Breast epithelium (tissue), 4 donors: ENCODE measurements at regions not wholly inside any gene's neighbourhood (a gene's known extent, or its start where the extent isn't known, plus 50 kb on each side); places are given as distances from the start of the nearest gene placed in this dataset.

Experiments
- DNase-seq, 2 donors: peaks; one replicate each; pipeline ENCODE4 v3.0.0-alpha.2; 2019; ENCODE audit warnings: low spot score in 2 of 2
- H3K27ac ChIP-seq, 2 donors: fragments of 200-600 bp; sonication (generic) in 1 of 2; one replicate each; pipeline ENCODE4 v1.5.1; 2016 to 2019; ENCODE audit warnings: mild to moderate bottlenecking in 1 of 2
- H3K27me3 ChIP-seq, 2 donors: fragments of 200-600 bp; sonication (generic) in 1 of 2; one replicate each; pipeline versions ENCODE4 v1.5.1 to v1.6.0; 2017 to 2019; ENCODE audit warnings: control low read depth in 1 of 2, mild to moderate bottlenecking in 1 of 2
- H3K36me3 ChIP-seq: fragments of 200-600 bp; one replicate; pipeline ENCODE4 v1.5.1; 2019
- H3K4me1 ChIP-seq, 2 donors: fragments of 200-600 bp; sonication (generic); one replicate each; pipeline ENCODE4 v1.5.1; 2016 to 2019; ENCODE audit warnings: control low read depth in 1 of 2
- H3K4me3 ChIP-seq, 3 donors: fragments of 200-600 bp; sonication (generic); 1 replicate in 2 of 3; 2 replicates in 1 of 3; pipeline ENCODE4 v1.5.1; 2016 to 2019; ENCODE audit warnings: mild to moderate bottlenecking in 3 of 3, moderate library complexity in 2 of 3
- H3K9me3 ChIP-seq, 2 donors: fragments of 200-600 bp; sonication (generic) in 1 of 2; one replicate each; pipeline ENCODE4 v1.5.1; 2016 to 2019; ENCODE audit warnings: control low read depth in 1 of 2
- POLR2A ChIP-seq: fragments of 450-650 bp; IDR thresholded peaks from one replicate; pipeline ENCODE4 v1.6.1; 2016; ENCODE audit warnings: antibody characterized with exemption, mild to moderate bottlenecking, moderate library complexity
- POLR2AphosphoS5 ChIP-seq, 3 donors: sonication (generic); formaldehyde crosslinking; IDR thresholded peaks; one replicate each; pipeline ENCODE4 v1.6.1; 2017; ENCODE audit warnings: antibody characterized with exemption in 3 of 3
- intact Hi-C: fragments of 100-400 bp; cut with DNase I; formaldehyde crosslinking; loops from one replicate; pipeline ENCODE4 v1.15.1; 2023; ENCODE audit warnings: low total_unique reads
- TF ChIP-seq, protein P1 (sequence below), 3 donors: fragments of 450-650 bp; IDR thresholded peaks; one replicate each; pipeline ENCODE4 v1.5.1; 2016 to 2017; ENCODE audit warnings: antibody characterized with exemption in 3 of 3, mild to moderate bottlenecking in 3 of 3, moderate library complexity in 3 of 3

DNA sequence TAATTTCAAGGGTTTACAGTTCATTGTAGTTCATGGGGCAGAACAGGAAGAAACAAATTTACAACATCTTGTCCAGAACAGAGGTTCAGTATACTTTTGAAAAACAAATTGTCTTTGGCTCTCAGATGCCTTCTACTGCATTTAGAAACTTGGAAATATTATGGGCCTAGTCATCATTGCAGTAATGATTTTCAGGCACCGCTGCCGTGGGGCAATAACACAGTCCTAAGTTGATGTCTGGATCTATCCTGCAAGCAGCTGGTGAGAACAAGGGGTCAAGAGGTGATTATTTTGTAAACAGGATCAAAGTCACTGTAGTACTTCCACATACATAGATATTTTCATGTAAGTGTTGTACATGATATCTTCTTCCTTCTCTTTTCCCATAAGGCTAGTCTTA is 82.5 kb upstream of the CAST start:
- H3K4me3 ChIP-seq, result no peak overlapping the region
- no peaks in the 10 kb centered on the region for H3K4me1 ChIP-seq
- DNase-seq, result no peak

GRCh38 chr5:96582343-96582742 is 79.8 kb upstream of the CAST start:
- no peaks in the 10 kb centered on the region for H3K4me1 ChIP-seq
- no peaks in the 10 kb centered on the region for H3K9me3 ChIP-seq
- H3K4me3 ChIP-seq, result no peak overlapping the region
- no peak overlapping the region for H3K27ac ChIP-seq
- no peak for TF ChIP-seq POLR2A
- TF ChIP-seq, protein P1, sequence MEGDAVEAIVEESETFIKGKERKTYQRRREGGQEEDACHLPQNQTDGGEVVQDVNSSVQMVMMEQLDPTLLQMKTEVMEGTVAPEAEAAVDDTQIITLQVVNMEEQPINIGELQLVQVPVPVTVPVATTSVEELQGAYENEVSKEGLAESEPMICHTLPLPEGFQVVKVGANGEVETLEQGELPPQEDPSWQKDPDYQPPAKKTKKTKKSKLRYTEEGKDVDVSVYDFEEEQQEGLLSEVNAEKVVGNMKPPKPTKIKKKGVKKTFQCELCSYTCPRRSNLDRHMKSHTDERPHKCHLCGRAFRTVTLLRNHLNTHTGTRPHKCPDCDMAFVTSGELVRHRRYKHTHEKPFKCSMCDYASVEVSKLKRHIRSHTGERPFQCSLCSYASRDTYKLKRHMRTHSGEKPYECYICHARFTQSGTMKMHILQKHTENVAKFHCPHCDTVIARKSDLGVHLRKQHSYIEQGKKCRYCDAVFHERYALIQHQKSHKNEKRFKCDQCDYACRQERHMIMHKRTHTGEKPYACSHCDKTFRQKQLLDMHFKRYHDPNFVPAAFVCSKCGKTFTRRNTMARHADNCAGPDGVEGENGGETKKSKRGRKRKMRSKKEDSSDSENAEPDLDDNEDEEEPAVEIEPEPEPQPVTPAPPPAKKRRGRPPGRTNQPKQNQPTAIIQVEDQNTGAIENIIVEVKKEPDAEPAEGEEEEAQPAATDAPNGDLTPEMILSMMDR (IDR thresholded peaks at IDR 0.05), result no peak
- H3K36me3 ChIP-seq, result no peaks in the 10 kb centered on the region
- no peaks in the 10 kb centered on the region for H3K27me3 ChIP-seq
- no peak for DNase-seq
- intact Hi-C loops, result no loop called here

More for the DNA sequence above, 82.5 kb upstream of the CAST start:
- intact Hi-C loops, result no loop called here
- no peaks in the 10 kb centered on the region for H3K9me3 ChIP-seq
- no peak overlapping the region for H3K27ac ChIP-seq
- peaks cover 5% of the 10 kb centered on the region for H3K36me3 ChIP-seq
- no peaks in the 10 kb centered on the region for H3K27me3 ChIP-seq
- TF ChIP-seq POLR2AphosphoS5 (IDR thresholded peaks at IDR 0.05), result no peak
- TF ChIP-seq POLR2A, result no peak
- TF ChIP-seq, protein P1 (IDR thresholded peaks at IDR 0.05), result no peak

GRCh38 chr5:96584712-96585111 is 77.5 kb upstream of the CAST start:
- no peak for DNase-seq
- no peak overlapping the region for H3K27ac ChIP-seq
- H3K27me3 ChIP-seq, result no peaks in the 10 kb centered on the region
- H3K9me3 ChIP-seq, result no peaks in the 10 kb centered on the region
- intact Hi-C loops, result no loop called here
- TF ChIP-seq, protein P1 (IDR thresholded peaks at IDR 0.05), result no peak
- TF ChIP-seq POLR2AphosphoS5 (IDR thresholded peaks at IDR 0.05) (no peak), POLR2A (no peak)
- H3K36me3 ChIP-seq, result no peaks in the 10 kb centered on the region
- H3K4me3 ChIP-seq, result no peak overlapping the region
- no peaks in the 10 kb centered on the region for H3K4me1 ChIP-seq

DNA sequence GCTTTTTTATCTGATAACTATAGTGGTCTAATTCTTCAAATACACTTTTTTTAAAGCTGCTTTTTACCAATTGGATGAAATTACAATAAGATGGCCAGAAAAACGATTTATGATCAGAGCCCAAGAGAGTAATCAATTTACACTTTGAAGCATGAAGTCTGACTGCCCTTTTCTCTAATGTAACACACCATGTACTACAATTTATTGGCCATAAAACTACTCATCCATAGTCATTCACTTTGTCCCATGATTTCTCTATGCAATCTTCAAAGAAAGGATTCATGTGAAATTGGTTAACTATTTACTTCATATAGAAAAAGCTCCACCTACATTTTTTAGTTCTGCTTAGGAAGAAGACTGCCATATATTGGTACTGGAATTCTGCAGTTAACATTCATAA is 73.6 kb upstream of the CAST start:
- intact Hi-C loops, result no loop called here
- no peak overlapping the region for H3K4me3 ChIP-seq
- no peak overlapping the region for H3K27ac ChIP-seq
- DNase-seq, result no peak
- TF ChIP-seq POLR2A (no peak), POLR2AphosphoS5 (IDR thresholded peaks at IDR 0.05) (no peak)
- TF ChIP-seq, protein P1 (IDR thresholded peaks at IDR 0.05), result no peak
- no peaks in the 10 kb centered on the region for H3K4me1 ChIP-seq
- H3K27me3 ChIP-seq, result no peaks in the 10 kb centered on the region
- H3K36me3 ChIP-seq, result no peaks in the 10 kb centered on the region
- H3K9me3 ChIP-seq, result no peaks in the 10 kb centered on the region

GRCh38 chr5:96590796-96591195 is 71.4 kb upstream of the CAST start:
- H3K4me3 ChIP-seq, result no peak overlapping the region
- intact Hi-C loops, result loop anchor here (10.0 kb wide), 1 partner anchor 256 kb away; no protein-coding TSS in a partner anchor
- no peaks in the 10 kb centered on the region for H3K9me3 ChIP-seq
- H3K27me3 ChIP-seq, result no peaks in the 10 kb centered on the region
- TF ChIP-seq, protein P1 (IDR thresholded peaks at IDR 0.05), result no peak
- TF ChIP-seq POLR2A, result no peak
- no peak for TF ChIP-seq POLR2AphosphoS5 (IDR thresholded peaks at IDR 0.05)
- H3K4me1 ChIP-seq, result no peaks in the 10 kb centered on the region
- H3K36me3 ChIP-seq, result no peaks in the 10 kb centered on the region
- DNase-seq, result no peak
- no peak overlapping the region for H3K27ac ChIP-seq
